Choroid plexus epithelial cell (primary cell): ENCODE measurements at regions not wholly inside any gene's neighbourhood (a gene's known extent, or its start where the extent isn't known, plus 50 kb on each side); places are given as distances from the start of the nearest gene placed in this dataset.

Experiments
- DNase-seq: peaks from one replicate; pipeline ENCODE4 v3.0.0-alpha.2; 2010; ENCODE audit warnings: low read depth
- H3K4me3 ChIP-seq: 2 replicates; pipeline ENCODE4 v1.5.1; 2011; ENCODE audit warnings: low read depth, mild to moderate bottlenecking, control low read depth, low read length, moderate library complexity
- CTCF ChIP-seq: conservative IDR thresholded peaks from 2 replicates; pipeline ENCODE4 v1.5.1; 2011; ENCODE audit warnings: low read depth, mild to moderate bottlenecking, control low read depth, inconsistent platforms, low read length, moderate library complexity

GRCh38 chr10:2826675-2827074 lies 240.7 kb upstream of the PFKP start:
- no peak overlapping the region for H3K4me3 ChIP-seq
- no peak for TF ChIP-seq CTCF
- DNase-seq = no peak

GRCh38 chr10:2825841-2826240 lies 241.5 kb upstream of the PFKP start:
- H3K4me3 ChIP-seq = no peak overlapping the region
- TF ChIP-seq CTCF = no peak
- DNase-seq = no peak

DNA sequence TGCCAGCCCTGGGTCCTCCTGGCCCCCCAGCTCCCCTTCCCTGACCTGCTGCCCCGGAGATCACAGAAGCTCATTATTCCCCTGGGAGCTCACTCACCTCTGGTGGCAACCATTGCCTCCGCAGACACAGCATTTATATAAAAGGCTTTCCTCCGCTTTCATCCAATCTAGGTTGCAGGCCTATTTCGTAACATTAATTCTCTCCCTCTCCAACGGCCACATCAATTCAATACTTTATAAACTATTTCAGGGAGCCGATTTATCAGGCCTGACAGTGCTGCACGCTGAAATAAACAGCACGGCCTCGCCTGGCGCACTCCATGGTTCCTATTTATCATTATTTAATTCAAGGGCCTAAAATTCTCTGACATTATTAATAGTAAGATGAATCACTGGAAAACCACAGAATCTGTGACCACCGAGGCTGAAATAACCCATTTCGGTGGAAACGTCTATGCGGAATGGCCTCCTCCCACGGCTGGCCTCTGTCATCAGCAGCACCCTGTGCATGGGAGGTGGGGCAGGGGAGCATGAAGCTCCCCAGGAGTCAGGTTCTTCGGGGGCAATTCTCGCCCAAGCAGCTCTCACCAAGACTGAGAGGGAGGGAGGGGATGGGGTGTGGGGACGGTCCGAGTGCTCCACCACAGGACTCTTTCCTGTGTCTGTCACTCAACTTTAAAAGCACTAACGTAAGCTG lies 249.3 kb upstream of the PFKP start:
- no peak for DNase-seq
- no peak for TF ChIP-seq CTCF
- no peak overlapping the region for H3K4me3 ChIP-seq

DNA sequence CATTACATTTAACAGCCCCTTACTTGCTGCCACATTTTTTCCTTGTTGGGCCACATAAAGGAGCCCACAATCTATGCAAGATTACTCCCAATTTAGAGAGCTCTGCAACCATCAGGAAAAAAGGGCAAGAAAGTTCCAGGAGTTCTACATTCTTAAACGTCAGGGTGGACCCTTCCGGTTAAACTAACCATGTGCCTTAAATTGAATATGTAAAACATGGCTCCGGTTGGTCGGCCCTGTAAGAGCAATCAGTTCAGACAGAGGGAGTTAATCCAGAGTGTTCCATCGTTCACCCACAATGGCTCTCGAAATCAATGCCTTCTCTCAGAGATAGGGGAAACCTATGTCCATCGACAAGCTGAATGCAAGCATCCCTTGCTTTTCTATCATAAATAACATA lies 253.7 kb upstream of the PFKP start:
- no peak overlapping the region for H3K4me3 ChIP-seq
- TF ChIP-seq CTCF = no peak
- DNase-seq = no peak

GRCh38 chr10:2813286-2813685 lies 254.1 kb upstream of the PFKP start:
- DNase-seq = no peak
- TF ChIP-seq CTCF = no peak
- H3K4me3 ChIP-seq = no peak overlapping the region

GRCh38 chr10:2812631-2813030 lies 254.7 kb upstream of the PFKP start:
- H3K4me3 ChIP-seq = no peak overlapping the region
- no peak for TF ChIP-seq CTCF
- DNase-seq = no peak

GRCh38 chr10:2800178-2800577 lies 267.2 kb upstream of the PFKP start:
- DNase-seq = no peak
- H3K4me3 ChIP-seq = no peak overlapping the region
- TF ChIP-seq CTCF = no peak
